ENCODE measurements at regions not wholly inside any gene's neighbourhood (a gene's known extent, or its start where the extent isn't known, plus 50 kb on each side); places are given as distances from the start of the nearest gene placed in this dataset.
"Not testable (repeated sequence)": the region's sequence is repeated elsewhere in the genome, so short reads cannot be mapped to it uniquely, and the experiment has no call there.

- DNase-seq (ENCODE audit: low read depth) = no peak
- no peak for TF ChIP-seq CTCF (conservative IDR thresholded peaks at IDR 0.05; ENCODE audit: low read depth, low read length)
- H3K4me3 ChIP-seq (ENCODE audit: low read depth, low read length) = no peak overlapping the region
Measured at GRCh38 chr17:53475002-53475401, 347.7 kb upstream of the KIF2B start.

DNA sequence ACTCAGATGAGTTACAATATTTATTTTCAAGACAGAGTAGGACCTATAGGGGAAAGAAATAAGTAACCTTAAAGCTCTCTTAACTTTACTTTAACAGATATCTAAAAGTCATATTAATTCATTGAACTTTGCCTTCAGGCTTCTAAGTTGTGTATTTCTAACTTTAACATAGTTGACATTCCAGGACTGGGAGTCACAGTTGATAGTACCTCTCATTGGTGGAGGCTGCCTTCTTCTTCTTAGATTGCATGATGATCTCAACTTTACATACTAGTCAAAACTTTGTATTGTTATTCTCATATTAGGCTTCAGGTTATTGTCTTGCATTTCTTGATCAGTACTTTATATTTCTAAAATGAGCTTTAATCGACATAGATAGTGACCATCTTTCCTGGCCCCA is 350.1 kb upstream of the KIF2B start:
- DNase-seq (ENCODE audit: low read depth) = peak; percentile 32
- TF ChIP-seq CTCF (conservative IDR thresholded peaks at IDR 0.05; ENCODE audit: low read depth, low read length) = no peak
- H3K4me3 ChIP-seq (ENCODE audit: low read depth, low read length) = no peak overlapping the region

- DNase-seq (ENCODE audit: low read depth) = no peak
- H3K4me3 ChIP-seq (ENCODE audit: low read depth, low read length) = no peak overlapping the region
- TF ChIP-seq CTCF (conservative IDR thresholded peaks at IDR 0.05; ENCODE audit: low read depth, low read length) = no peak
Measured at GRCh38 chr17:53471514-53471913, 351.2 kb upstream of the KIF2B start.

- no peak for DNase-seq (ENCODE audit: low read depth)
- no peak for TF ChIP-seq CTCF (conservative IDR thresholded peaks at IDR 0.05; ENCODE audit: low read depth, low read length)
- H3K4me3 ChIP-seq (ENCODE audit: low read depth, low read length) = no peak overlapping the region
Measured at GRCh38 chr17:53470626-53471025, 352.1 kb upstream of the KIF2B start.

DNA sequence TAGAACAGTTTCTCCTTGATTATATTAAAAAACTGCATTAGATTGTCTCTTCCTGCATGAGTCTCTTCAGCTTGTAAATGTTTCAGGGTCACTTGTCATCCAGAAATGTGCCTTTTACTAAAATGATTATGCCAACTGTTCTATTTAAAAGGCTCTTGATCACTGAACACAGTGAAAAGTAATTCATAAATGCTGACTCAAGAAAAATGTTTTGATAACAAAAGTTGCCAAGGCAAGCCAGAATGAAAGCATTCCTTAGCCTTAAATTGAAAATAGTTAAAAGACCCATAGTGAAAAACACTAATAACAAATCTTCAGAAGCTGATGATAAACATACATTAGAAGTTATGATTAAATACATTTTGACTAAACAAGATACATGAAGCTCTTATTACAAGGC is 356.0 kb upstream of the KIF2B start:
- no peak for DNase-seq (ENCODE audit: low read depth)
- TF ChIP-seq CTCF (conservative IDR thresholded peaks at IDR 0.05; ENCODE audit: low read depth, low read length) = no peak
- no peak overlapping the region for H3K4me3 ChIP-seq (ENCODE audit: low read depth, low read length)

GRCh38 chr17:53464396-53464795 is 358.3 kb upstream of the KIF2B start:
- not testable (repeated sequence) for DNase-seq (ENCODE audit: low read depth); H3K4me3 ChIP-seq (ENCODE audit: low read depth, low read length)

- no peak for TF ChIP-seq CTCF (conservative IDR thresholded peaks at IDR 0.05; ENCODE audit: low read depth, low read length)
- no peak for DNase-seq (ENCODE audit: low read depth)
Measured at GRCh38 chr17:53463363-53463762, 359.4 kb upstream of the KIF2B start.

GRCh38 chr17:53462393-53462811 is 360.3 kb upstream of the KIF2B start:
- DNase-seq (ENCODE audit: low read depth) = peak; percentile 80
- no peak for TF ChIP-seq CTCF (conservative IDR thresholded peaks at IDR 0.05; ENCODE audit: low read depth, low read length)
- H3K4me3 ChIP-seq (ENCODE audit: low read depth, low read length) = no peak overlapping the region

More at GRCh38 chr17:53463363-53463762, 359.4 kb upstream of the KIF2B start:
- no peak overlapping the region for H3K4me3 ChIP-seq (ENCODE audit: low read depth, low read length)

GRCh38 chr17:53455943-53456342 is 366.8 kb upstream of the KIF2B start:
- not testable (repeated sequence) for H3K4me3 ChIP-seq (ENCODE audit: low read depth, low read length); DNase-seq (ENCODE audit: low read depth)

Data from epithelial cell of proximal tubule (primary cell).